ENCODE measurements at regions not wholly inside any gene's neighbourhood (a gene's known extent, or its start where the extent isn't known, plus 50 kb on each side); places are given as distances from the start of the nearest gene placed in this dataset.

DNA sequence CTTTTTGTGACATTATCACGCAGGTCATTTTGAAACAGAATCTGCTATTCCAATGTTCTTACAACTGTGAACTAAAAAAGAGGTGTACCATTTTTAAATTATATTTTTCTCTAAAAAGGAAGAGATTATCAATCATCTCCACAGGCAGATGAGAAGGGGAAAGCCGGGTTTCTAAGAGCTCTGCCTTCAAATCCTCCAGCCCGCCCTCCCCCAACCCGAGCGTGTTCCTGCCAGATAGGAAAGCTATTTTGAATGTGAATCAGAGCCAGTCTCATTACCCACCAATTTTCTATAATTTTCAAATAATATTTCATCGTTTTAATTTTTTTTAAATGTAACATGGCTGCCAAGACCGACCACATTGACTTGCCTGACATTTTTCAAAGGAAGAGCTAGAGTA lies 65.9 kb downstream of the KCNF1 start:
- H3K4me1 ChIP-seq (ENCODE audit: control insufficient read depth, insufficient read depth, low read length), result no peaks in the 10 kb centered on the region; the same call in 1 of the 2 replicates
- H3K14ac ChIP-seq (replicated peaks; ENCODE audit: low read depth, low read length), result no peak overlapping the region
- H2AK9ac ChIP-seq (replicated peaks; ENCODE audit: low read depth, low read length, poor library complexity), result no peak overlapping the region
- ATAC-seq (ENCODE audit: low read depth), result no peak
- TF ChIP-seq, protein P1, sequence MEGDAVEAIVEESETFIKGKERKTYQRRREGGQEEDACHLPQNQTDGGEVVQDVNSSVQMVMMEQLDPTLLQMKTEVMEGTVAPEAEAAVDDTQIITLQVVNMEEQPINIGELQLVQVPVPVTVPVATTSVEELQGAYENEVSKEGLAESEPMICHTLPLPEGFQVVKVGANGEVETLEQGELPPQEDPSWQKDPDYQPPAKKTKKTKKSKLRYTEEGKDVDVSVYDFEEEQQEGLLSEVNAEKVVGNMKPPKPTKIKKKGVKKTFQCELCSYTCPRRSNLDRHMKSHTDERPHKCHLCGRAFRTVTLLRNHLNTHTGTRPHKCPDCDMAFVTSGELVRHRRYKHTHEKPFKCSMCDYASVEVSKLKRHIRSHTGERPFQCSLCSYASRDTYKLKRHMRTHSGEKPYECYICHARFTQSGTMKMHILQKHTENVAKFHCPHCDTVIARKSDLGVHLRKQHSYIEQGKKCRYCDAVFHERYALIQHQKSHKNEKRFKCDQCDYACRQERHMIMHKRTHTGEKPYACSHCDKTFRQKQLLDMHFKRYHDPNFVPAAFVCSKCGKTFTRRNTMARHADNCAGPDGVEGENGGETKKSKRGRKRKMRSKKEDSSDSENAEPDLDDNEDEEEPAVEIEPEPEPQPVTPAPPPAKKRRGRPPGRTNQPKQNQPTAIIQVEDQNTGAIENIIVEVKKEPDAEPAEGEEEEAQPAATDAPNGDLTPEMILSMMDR (conservative IDR thresholded peaks at IDR 0.05; ENCODE audit: low read depth, low read length), result no peak
- TF ChIP-seq NFE2L2 (IDR thresholded peaks at IDR 0.05; ENCODE audit: low read depth, low read length), result no peak
- no peak for TF ChIP-seq RFX5 (IDR thresholded peaks at IDR 0.05; ENCODE audit: low read depth, low read length)
- no peak for TF ChIP-seq BHLHE40 (IDR thresholded peaks at IDR 0.05; ENCODE audit: low read depth, low read length)
- TF ChIP-seq, protein P2, sequence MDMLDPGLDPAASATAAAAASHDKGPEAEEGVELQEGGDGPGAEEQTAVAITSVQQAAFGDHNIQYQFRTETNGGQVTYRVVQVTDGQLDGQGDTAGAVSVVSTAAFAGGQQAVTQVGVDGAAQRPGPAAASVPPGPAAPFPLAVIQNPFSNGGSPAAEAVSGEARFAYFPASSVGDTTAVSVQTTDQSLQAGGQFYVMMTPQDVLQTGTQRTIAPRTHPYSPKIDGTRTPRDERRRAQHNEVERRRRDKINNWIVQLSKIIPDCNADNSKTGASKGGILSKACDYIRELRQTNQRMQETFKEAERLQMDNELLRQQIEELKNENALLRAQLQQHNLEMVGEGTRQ (IDR thresholded peaks at IDR 0.05; ENCODE audit: low read depth, low read length), result no peak
- no peak for TF ChIP-seq MAZ (IDR thresholded peaks at IDR 0.05; ENCODE audit: borderline replicate concordance, low read depth, low read length)
- TF ChIP-seq MAFK (IDR thresholded peaks at IDR 0.05; ENCODE audit: low read depth, low read length), result no peak
- TF ChIP-seq, protein P3, sequence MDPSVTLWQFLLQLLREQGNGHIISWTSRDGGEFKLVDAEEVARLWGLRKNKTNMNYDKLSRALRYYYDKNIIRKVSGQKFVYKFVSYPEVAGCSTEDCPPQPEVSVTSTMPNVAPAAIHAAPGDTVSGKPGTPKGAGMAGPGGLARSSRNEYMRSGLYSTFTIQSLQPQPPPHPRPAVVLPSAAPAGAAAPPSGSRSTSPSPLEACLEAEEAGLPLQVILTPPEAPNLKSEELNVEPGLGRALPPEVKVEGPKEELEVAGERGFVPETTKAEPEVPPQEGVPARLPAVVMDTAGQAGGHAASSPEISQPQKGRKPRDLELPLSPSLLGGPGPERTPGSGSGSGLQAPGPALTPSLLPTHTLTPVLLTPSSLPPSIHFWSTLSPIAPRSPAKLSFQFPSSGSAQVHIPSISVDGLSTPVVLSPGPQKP (IDR thresholded peaks at IDR 0.05; ENCODE audit: borderline replicate concordance, low read depth, low read length), result no peak
- no peak for TF ChIP-seq MXI1 (IDR thresholded peaks at IDR 0.05; ENCODE audit: borderline replicate concordance, low read depth, low read length)
- no peak for TF ChIP-seq RCOR1 (IDR thresholded peaks at IDR 0.05; ENCODE audit: insufficient replicate concordance, low read length)
- no peak for TF ChIP-seq CEBPB (IDR thresholded peaks at IDR 0.05; ENCODE audit: low read depth, low read length)
- no peak for TF ChIP-seq RAD21 (IDR thresholded peaks at IDR 0.05; ENCODE audit: low read length)
- no peak for TF ChIP-seq FOS (IDR thresholded peaks at IDR 0.05; ENCODE audit: low read depth, low read length)
- no peak for TF ChIP-seq CHD1 (IDR thresholded peaks at IDR 0.05; ENCODE audit: low read depth, low read length)
- no peak overlapping the region for H4K8ac ChIP-seq (ENCODE audit: low read depth in 2 of 2, low read length in 2 of 2)
- no peaks in the 10 kb centered on the region for H4K20me1 ChIP-seq (ENCODE audit: insufficient read depth, low read length)
- WGBS, 2 experiments (ENCODE audit: extremely low coverage in 2 of 2, insufficient read length in 1 of 2), result no CpG with 5 or more reads among the region's 7 CpGs
- POLR2A ChIA-PET (ENCODE audit: unreplicated experiment), result no interaction called here
- no peak overlapping the region for H2BK20ac ChIP-seq (ENCODE audit: low read depth, low read length)
- H2BK120ac ChIP-seq (ENCODE audit: low read depth, low read length), result no peak overlapping the region
- H2BK15ac ChIP-seq (ENCODE audit: low read depth, low read length), result no peak overlapping the region
- no peak overlapping the region; the same call in 1 of the 2 replicates for H4K5ac ChIP-seq (ENCODE audit: low read depth, low read length)
- no peak overlapping the region for H4K91ac ChIP-seq (ENCODE audit: insufficient read depth, low read depth, low read length)
- H3K18ac ChIP-seq (ENCODE audit: low read depth, low read length), result no peak overlapping the region
- no peaks in the 10 kb centered on the region for H3K9me3 ChIP-seq (ENCODE audit: control insufficient read depth, insufficient read depth, low read length)
- in situ Hi-C loops (cut with MboI; ENCODE audit: low sequenced_read_pairs) (no loop called here), dilution Hi-C loops (cut with HindIII; ENCODE audit: low sequenced_read_pairs, unreplicated experiment) (no loop called here), intact Hi-C loops (cut with micrococcal nuclease) (no loop called here)
- no TSS peak for BruUV-seq (replicated peaks)
- no peaks in the 10 kb centered on the region for H3K9me1 ChIP-seq (ENCODE audit: insufficient read depth, low read length)
- no peak overlapping the region for H3K4ac ChIP-seq (ENCODE audit: low read depth, low read length)
- no peaks in the 10 kb centered on the region for H3K79me1 ChIP-seq (ENCODE audit: low read depth in 1 of 2, low read length in 2 of 2)
- no peak overlapping the region for H3K23ac ChIP-seq (ENCODE audit: low read depth, low read length)
- no peak overlapping the region for H3K9ac ChIP-seq (ENCODE audit: low read depth, low read length)
- no peak overlapping the region for H2AK5ac ChIP-seq (ENCODE audit: low read depth, low read length)
- H2BK5ac ChIP-seq (ENCODE audit: low read depth, low read length, poor library complexity, severe bottlenecking), result no peak overlapping the region
- H3K27ac ChIP-seq (ENCODE audit: insufficient read depth, low read length), result no peak overlapping the region
- no peak overlapping the region for H2AFZ ChIP-seq (replicated peaks; ENCODE audit: low read length, poor library complexity)
- no peak overlapping the region for H3K4me3 ChIP-seq (ENCODE audit: insufficient read depth, low read depth, low read length)
- H3K36me3 ChIP-seq (ENCODE audit: control insufficient read depth, insufficient read depth, low read length), result no peaks in the 10 kb centered on the region
- no peak overlapping the region for H3K56ac ChIP-seq (ENCODE audit: extremely low read depth, insufficient read depth, low read length)
- CTCF ChIA-PET, result interaction anchor here (1.2 to 1.3 kb wide), 2 partner anchors 19 to 147 kb away, joined by 3 to 4 read pairs; no protein-coding TSS in a partner anchor
- no peaks in the 10 kb centered on the region for H3K27me3 ChIP-seq (ENCODE audit: control insufficient read depth, insufficient read depth, low read length)
- no peak for DNase-seq
- H3K4me2 ChIP-seq (ENCODE audit: low read depth, low read length), result no peak overlapping the region
